ENCODE measurements at regions not wholly inside any gene's neighbourhood (a gene's known extent, or its start where the extent isn't known, plus 50 kb on each side); places are given as distances from the start of the nearest gene placed in this dataset.

GRCh38 chr2:189249901-189250300 is 70.3 kb upstream of the COL5A2 start:
- CTCF ChIA-PET: no interaction called here
- Histone ChIP-seq H3K4me1 (ENCODE audit: control insufficient read depth, insufficient read depth, low read length) (peaks cover 24% of the 10 kb centered on the region), H3K27ac (ENCODE audit: low read length) (peak overlapping the region; percentile 66; the same call in 1 of the 2 replicates), H3K4me3 (ENCODE audit: low read depth in 2 of 2, low read length in 2 of 2) (no peak overlapping the region), H3K36me3 (ENCODE audit: control insufficient read depth, insufficient read depth, low read length) (no peaks in the 10 kb centered on the region), H3K27me3 (ENCODE audit: control insufficient read depth, insufficient read depth, low read length) (no peaks in the 10 kb centered on the region), H3K9me3 (ENCODE audit: control insufficient read depth, insufficient read depth, low read depth, low read length) (no peaks in the 10 kb centered on the region)
- in situ Hi-C loops (cut with HindIII; ENCODE audit: low pct_unique_long_range_greater_than_20kb, low sequenced_read_pairs): no loop called here
- ATAC-seq: peak; percentile 60; the same call in 1 of the 2 replicates
- TF ChIP-seq POLR2AphosphoS5 (IDR thresholded peaks at IDR 0.05; ENCODE audit: low read depth, low read length) (no peak), TCF7L2 (IDR thresholded peaks at IDR 0.05; ENCODE audit: low read depth, low read length) (no peak), SIN3A (IDR thresholded peaks at IDR 0.05; ENCODE audit: borderline replicate concordance, insufficient read depth, low read depth, low read length) (no peak)
- TF ChIP-seq, protein P1, sequence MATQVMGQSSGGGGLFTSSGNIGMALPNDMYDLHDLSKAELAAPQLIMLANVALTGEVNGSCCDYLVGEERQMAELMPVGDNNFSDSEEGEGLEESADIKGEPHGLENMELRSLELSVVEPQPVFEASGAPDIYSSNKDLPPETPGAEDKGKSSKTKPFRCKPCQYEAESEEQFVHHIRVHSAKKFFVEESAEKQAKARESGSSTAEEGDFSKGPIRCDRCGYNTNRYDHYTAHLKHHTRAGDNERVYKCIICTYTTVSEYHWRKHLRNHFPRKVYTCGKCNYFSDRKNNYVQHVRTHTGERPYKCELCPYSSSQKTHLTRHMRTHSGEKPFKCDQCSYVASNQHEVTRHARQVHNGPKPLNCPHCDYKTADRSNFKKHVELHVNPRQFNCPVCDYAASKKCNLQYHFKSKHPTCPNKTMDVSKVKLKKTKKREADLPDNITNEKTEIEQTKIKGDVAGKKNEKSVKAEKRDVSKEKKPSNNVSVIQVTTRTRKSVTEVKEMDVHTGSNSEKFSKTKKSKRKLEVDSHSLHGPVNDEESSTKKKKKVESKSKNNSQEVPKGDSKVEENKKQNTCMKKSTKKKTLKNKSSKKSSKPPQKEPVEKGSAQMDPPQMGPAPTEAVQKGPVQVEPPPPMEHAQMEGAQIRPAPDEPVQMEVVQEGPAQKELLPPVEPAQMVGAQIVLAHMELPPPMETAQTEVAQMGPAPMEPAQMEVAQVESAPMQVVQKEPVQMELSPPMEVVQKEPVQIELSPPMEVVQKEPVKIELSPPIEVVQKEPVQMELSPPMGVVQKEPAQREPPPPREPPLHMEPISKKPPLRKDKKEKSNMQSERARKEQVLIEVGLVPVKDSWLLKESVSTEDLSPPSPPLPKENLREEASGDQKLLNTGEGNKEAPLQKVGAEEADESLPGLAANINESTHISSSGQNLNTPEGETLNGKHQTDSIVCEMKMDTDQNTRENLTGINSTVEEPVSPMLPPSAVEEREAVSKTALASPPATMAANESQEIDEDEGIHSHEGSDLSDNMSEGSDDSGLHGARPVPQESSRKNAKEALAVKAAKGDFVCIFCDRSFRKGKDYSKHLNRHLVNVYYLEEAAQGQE (IDR thresholded peaks at IDR 0.05; ENCODE audit: insufficient read depth in 1 of 2, low read depth in 2 of 2, low read length in 1 of 2): no peak
- TF ChIP-seq, protein P2, sequence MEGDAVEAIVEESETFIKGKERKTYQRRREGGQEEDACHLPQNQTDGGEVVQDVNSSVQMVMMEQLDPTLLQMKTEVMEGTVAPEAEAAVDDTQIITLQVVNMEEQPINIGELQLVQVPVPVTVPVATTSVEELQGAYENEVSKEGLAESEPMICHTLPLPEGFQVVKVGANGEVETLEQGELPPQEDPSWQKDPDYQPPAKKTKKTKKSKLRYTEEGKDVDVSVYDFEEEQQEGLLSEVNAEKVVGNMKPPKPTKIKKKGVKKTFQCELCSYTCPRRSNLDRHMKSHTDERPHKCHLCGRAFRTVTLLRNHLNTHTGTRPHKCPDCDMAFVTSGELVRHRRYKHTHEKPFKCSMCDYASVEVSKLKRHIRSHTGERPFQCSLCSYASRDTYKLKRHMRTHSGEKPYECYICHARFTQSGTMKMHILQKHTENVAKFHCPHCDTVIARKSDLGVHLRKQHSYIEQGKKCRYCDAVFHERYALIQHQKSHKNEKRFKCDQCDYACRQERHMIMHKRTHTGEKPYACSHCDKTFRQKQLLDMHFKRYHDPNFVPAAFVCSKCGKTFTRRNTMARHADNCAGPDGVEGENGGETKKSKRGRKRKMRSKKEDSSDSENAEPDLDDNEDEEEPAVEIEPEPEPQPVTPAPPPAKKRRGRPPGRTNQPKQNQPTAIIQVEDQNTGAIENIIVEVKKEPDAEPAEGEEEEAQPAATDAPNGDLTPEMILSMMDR (IDR thresholded peaks at IDR 0.05): no peak
- BruUV-seq (replicated peaks): no TSS peak
- intact Hi-C loops (cut with micrococcal nuclease; ENCODE audit: unreplicated experiment): no loop called here
- no peak for DNase-seq (ENCODE audit: low read depth, low spot score)
- POLR2A ChIA-PET: no interaction called here

DNA sequence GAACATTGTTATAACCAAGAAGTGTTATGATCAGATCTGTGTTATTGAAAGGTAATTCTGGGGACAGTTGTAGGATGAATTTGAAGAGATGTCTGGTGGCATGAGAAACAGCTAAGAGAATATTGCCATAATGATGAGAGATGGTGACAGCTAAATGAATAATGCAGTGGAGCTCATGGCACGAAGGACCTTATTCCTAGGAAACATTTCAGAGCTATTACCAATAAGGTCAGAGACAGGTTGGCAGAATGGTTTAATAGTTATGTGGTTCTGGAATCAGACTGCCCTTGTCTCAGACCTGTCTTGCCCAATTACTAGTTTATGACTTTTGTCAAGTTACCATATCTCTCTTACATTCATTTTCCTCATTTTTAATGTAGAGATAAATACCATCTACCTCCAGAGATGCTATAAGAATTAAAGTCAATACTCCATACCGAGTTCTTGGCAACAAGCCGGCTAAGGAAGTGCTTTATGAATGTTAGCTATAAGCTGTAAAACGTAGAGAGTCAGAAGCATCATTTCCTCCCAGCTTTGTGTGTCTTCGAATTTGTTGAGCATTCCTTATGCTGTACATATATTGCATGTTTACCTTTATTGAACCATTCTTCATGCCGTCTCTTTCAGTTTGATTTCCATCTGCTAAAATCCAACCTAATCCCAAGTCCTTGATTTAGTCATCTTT is 73.6 kb upstream of the COL5A2 start:
- ChIA-PET CTCF (interaction anchor here (0.7 kb wide), 1 partner anchor 35 kb away, joined by 3 read pairs; no protein-coding TSS in a partner anchor), POLR2A (no interaction called here)
- H3K27ac ChIP-seq (ENCODE audit: low read length): peak overlapping the region; percentile 67
- no peaks in the 10 kb centered on the region for H3K36me3 ChIP-seq (ENCODE audit: control insufficient read depth, insufficient read depth, low read length)
- H3K27me3 ChIP-seq (ENCODE audit: control insufficient read depth, insufficient read depth, low read length): no peaks in the 10 kb centered on the region
- peak; percentile 67 for ATAC-seq
- no peak overlapping the region for H3K4me3 ChIP-seq (ENCODE audit: low read depth in 2 of 2, low read length in 2 of 2)
- TF ChIP-seq, protein P1 (IDR thresholded peaks at IDR 0.05; ENCODE audit: insufficient read depth in 1 of 2, low read depth in 2 of 2, low read length in 1 of 2): no peak
- TF ChIP-seq SIN3A (IDR thresholded peaks at IDR 0.05; ENCODE audit: borderline replicate concordance, insufficient read depth, low read depth, low read length): no peak
- TF ChIP-seq, protein P2 (IDR thresholded peaks at IDR 0.05): no peak
- TF ChIP-seq POLR2AphosphoS5 (IDR thresholded peaks at IDR 0.05; ENCODE audit: low read depth, low read length): no peak
- TF ChIP-seq TCF7L2 (IDR thresholded peaks at IDR 0.05; ENCODE audit: low read depth, low read length): no peak
- intact Hi-C loops (cut with micrococcal nuclease; ENCODE audit: unreplicated experiment): no loop called here
- in situ Hi-C loops (cut with HindIII; ENCODE audit: low pct_unique_long_range_greater_than_20kb, low sequenced_read_pairs): no loop called here
- DNase-seq (ENCODE audit: low read depth, low spot score): peak; percentile 17
- no TSS peak for BruUV-seq (replicated peaks)
- no peaks in the 10 kb centered on the region for H3K9me3 ChIP-seq (ENCODE audit: control insufficient read depth, insufficient read depth, low read depth, low read length)
- H3K4me1 ChIP-seq (ENCODE audit: control insufficient read depth, insufficient read depth, low read length): peaks cover 24% of the 10 kb centered on the region

All from Panc1 (cell line).